ENCODE measurements at regions not wholly inside any gene's neighbourhood (a gene's known extent, or its start where the extent isn't known, plus 50 kb on each side); places are given as distances from the start of the nearest gene placed in this dataset.
"Not testable (repeated sequence)": the region's sequence is repeated elsewhere in the genome, so short reads cannot be mapped to it uniquely, and the experiment has no call there.

- Histone ChIP-seq H3K36me3 (ENCODE audit: insufficient read depth, low read length, poor library complexity, severe bottlenecking) (no peaks in the 10 kb centered on the region), H3K4me3 (ENCODE audit: low read depth, low read length, poor library complexity, severe bottlenecking) (no peak overlapping the region), H3K27ac (ENCODE audit: low read depth, low read length, poor library complexity, severe bottlenecking) (no peak overlapping the region), H3K4me1 (ENCODE audit: insufficient read depth, low read length, poor library complexity, severe bottlenecking) (no peaks in the 10 kb centered on the region), H3K27me3 (replicated peaks; ENCODE audit: insufficient read depth, low read depth, low read length, poor library complexity) (no peaks in the 10 kb centered on the region), H3K9me3 (ENCODE audit: low read depth, low read length, poor library complexity, severe bottlenecking) (no peaks in the 10 kb centered on the region)
- TF ChIP-seq EZH2 (IDR thresholded peaks at IDR 0.05; ENCODE audit: borderline replicate concordance, low read depth, low read length, poor library complexity, severe bottlenecking): no peak
- no peak for TF ChIP-seq CTCF (conservative IDR thresholded peaks at IDR 0.05; ENCODE audit: low read depth, low read length)
- ChIA-PET CTCF (no interaction called here), POLR2A (ENCODE audit: low non-redundant PET) (no interaction called here)
- DNase-seq (ENCODE audit: low spot score): no peak
- no TSS peak for BruUV-seq (replicated peaks)
- intact Hi-C loops (cut with micrococcal nuclease; ENCODE audit: unreplicated experiment): no loop called here
Observed at GRCh38 chr5:7272408-7272965, 123.5 kb upstream of the ADCY2 start.

- DNase-seq (ENCODE audit: low spot score): no peak
- Histone ChIP-seq H3K27me3 (replicated peaks; ENCODE audit: insufficient read depth, low read depth, low read length, poor library complexity) (no peaks in the 10 kb centered on the region), H3K36me3 (ENCODE audit: insufficient read depth, low read length, poor library complexity, severe bottlenecking) (no peaks in the 10 kb centered on the region), H3K9me3 (ENCODE audit: low read depth, low read length, poor library complexity, severe bottlenecking) (no peaks in the 10 kb centered on the region), H3K4me3 (ENCODE audit: low read depth, low read length, poor library complexity, severe bottlenecking) (no peak overlapping the region), H3K27ac (ENCODE audit: low read depth, low read length, poor library complexity, severe bottlenecking) (no peak overlapping the region), H3K4me1 (ENCODE audit: insufficient read depth, low read length, poor library complexity, severe bottlenecking) (no peaks in the 10 kb centered on the region)
- TF ChIP-seq CTCF (conservative IDR thresholded peaks at IDR 0.05; ENCODE audit: low read depth, low read length): no peak
- TF ChIP-seq EZH2 (IDR thresholded peaks at IDR 0.05; ENCODE audit: borderline replicate concordance, low read depth, low read length, poor library complexity, severe bottlenecking): no peak
- ChIA-PET POLR2A (ENCODE audit: low non-redundant PET) (no interaction called here), CTCF (no interaction called here)
- no TSS peak for BruUV-seq (replicated peaks)
- intact Hi-C loops (cut with micrococcal nuclease; ENCODE audit: unreplicated experiment): no loop called here
Observed at GRCh38 chr5:7274203-7274602, 121.7 kb upstream of the ADCY2 start.

GRCh38 chr5:7289634-7290033 is 106.3 kb upstream of the ADCY2 start:
- CTCF ChIA-PET; H3K4me3 ChIP-seq (ENCODE audit: low read depth, low read length, poor library complexity, severe bottlenecking); BruUV-seq (replicated peaks); intact Hi-C loops (cut with micrococcal nuclease; ENCODE audit: unreplicated experiment); H3K27ac ChIP-seq (ENCODE audit: low read depth, low read length, poor library complexity, severe bottlenecking); DNase-seq (ENCODE audit: low spot score); H3K4me1 ChIP-seq (ENCODE audit: insufficient read depth, low read length, poor library complexity, severe bottlenecking); H3K36me3 ChIP-seq (ENCODE audit: insufficient read depth, low read length, poor library complexity, severe bottlenecking); POLR2A ChIA-PET (ENCODE audit: low non-redundant PET); H3K9me3 ChIP-seq (ENCODE audit: low read depth, low read length, poor library complexity, severe bottlenecking); H3K27me3 ChIP-seq (replicated peaks; ENCODE audit: insufficient read depth, low read depth, low read length, poor library complexity): not testable (repeated sequence)

- H3K27me3 ChIP-seq (replicated peaks; ENCODE audit: insufficient read depth, low read depth, low read length, poor library complexity); BruUV-seq (replicated peaks); CTCF ChIA-PET; H3K9me3 ChIP-seq (ENCODE audit: low read depth, low read length, poor library complexity, severe bottlenecking); H3K4me1 ChIP-seq (ENCODE audit: insufficient read depth, low read length, poor library complexity, severe bottlenecking); intact Hi-C loops (cut with micrococcal nuclease; ENCODE audit: unreplicated experiment); H3K36me3 ChIP-seq (ENCODE audit: insufficient read depth, low read length, poor library complexity, severe bottlenecking); POLR2A ChIA-PET (ENCODE audit: low non-redundant PET); H3K4me3 ChIP-seq (ENCODE audit: low read depth, low read length, poor library complexity, severe bottlenecking); H3K27ac ChIP-seq (ENCODE audit: low read depth, low read length, poor library complexity, severe bottlenecking); DNase-seq (ENCODE audit: low spot score): not testable (repeated sequence)
Observed at GRCh38 chr5:7297821-7298220, 98.1 kb upstream of the ADCY2 start.

GRCh38 chr5:7299731-7300130 is 96.2 kb upstream of the ADCY2 start:
- CTCF ChIA-PET: interaction anchor here (0.6 kb wide), 1 partner anchor 18 kb away, joined by 4 read pairs; no protein-coding TSS in a partner anchor
- H3K27ac ChIP-seq (ENCODE audit: low read depth, low read length, poor library complexity, severe bottlenecking); H3K4me1 ChIP-seq (ENCODE audit: insufficient read depth, low read length, poor library complexity, severe bottlenecking); H3K27me3 ChIP-seq (replicated peaks; ENCODE audit: insufficient read depth, low read depth, low read length, poor library complexity); DNase-seq (ENCODE audit: low spot score); H3K9me3 ChIP-seq (ENCODE audit: low read depth, low read length, poor library complexity, severe bottlenecking); H3K4me3 ChIP-seq (ENCODE audit: low read depth, low read length, poor library complexity, severe bottlenecking); intact Hi-C loops (cut with micrococcal nuclease; ENCODE audit: unreplicated experiment); H3K36me3 ChIP-seq (ENCODE audit: insufficient read depth, low read length, poor library complexity, severe bottlenecking); BruUV-seq (replicated peaks); POLR2A ChIA-PET (ENCODE audit: low non-redundant PET): not testable (repeated sequence)

GRCh38 chr5:7305000-7305674 is 90.8 kb upstream of the ADCY2 start:
- H3K27me3 ChIP-seq (replicated peaks; ENCODE audit: insufficient read depth, low read depth, low read length, poor library complexity); H3K4me1 ChIP-seq (ENCODE audit: insufficient read depth, low read length, poor library complexity, severe bottlenecking); CTCF ChIA-PET; H3K9me3 ChIP-seq (ENCODE audit: low read depth, low read length, poor library complexity, severe bottlenecking); intact Hi-C loops (cut with micrococcal nuclease; ENCODE audit: unreplicated experiment); BruUV-seq (replicated peaks); H3K36me3 ChIP-seq (ENCODE audit: insufficient read depth, low read length, poor library complexity, severe bottlenecking); POLR2A ChIA-PET (ENCODE audit: low non-redundant PET); H3K4me3 ChIP-seq (ENCODE audit: low read depth, low read length, poor library complexity, severe bottlenecking); H3K27ac ChIP-seq (ENCODE audit: low read depth, low read length, poor library complexity, severe bottlenecking); DNase-seq (ENCODE audit: low spot score): not testable (repeated sequence)

Data from A673 (cell line).